GM12874 (cell line): ENCODE measurements at regions not wholly inside any gene's neighbourhood (a gene's known extent, or its start where the extent isn't known, plus 50 kb on each side); places are given as distances from the start of the nearest gene placed in this dataset.

Experiments used
- CTCF ChIP-seq: IDR thresholded peaks from 2 replicates; pipeline ENCODE4 v1.5.1; 2011; ENCODE audit warnings: low read depth, mild to moderate bottlenecking, control low read depth, low read length, moderate library complexity; ENCODE audit not compliant: insufficient read depth

GRCh38 chr17:70314096-70314495, 144.8 kb downstream of the KCNJ2 start:
- no peak for TF ChIP-seq CTCF

GRCh38 chr17:70314506-70314905, 145.2 kb downstream of the KCNJ2 start:
- no peak for TF ChIP-seq CTCF

GRCh38 chr17:70317421-70317820, 148.1 kb downstream of the KCNJ2 start:
- TF ChIP-seq CTCF = no peak

GRCh38 chr17:70318051-70318450, 148.7 kb downstream of the KCNJ2 start:
- no peak for TF ChIP-seq CTCF

GRCh38 chr17:70319516-70319915, 150.2 kb downstream of the KCNJ2 start:
- no peak for TF ChIP-seq CTCF

GRCh38 chr17:70320673-70321345, 151.5 kb downstream of the KCNJ2 start:
- TF ChIP-seq CTCF = no peak

GRCh38 chr17:70321352-70321751, 152.0 kb downstream of the KCNJ2 start:
- no peak for TF ChIP-seq CTCF
